K562 (cell line): ENCODE measurements at regions not wholly inside any gene's neighbourhood (a gene's known extent, or its start where the extent isn't known, plus 50 kb on each side); places are given as distances from the start of the nearest gene placed in this dataset.

Source experiments
- ATAC-seq: fragments of 200-7000 bp; cut with Tn5 transposase; 3 replicates; pipeline ENCODE4 v1.9.1; 2020; ENCODE audit warnings: moderate library complexity
- BruUV-seq: library from RNA; stranded (reverse); fragments of 400-500 nt; replicated peaks from 2 replicates; lab custom pipeline; 2021; lab: Mats Ljungman, UMichigan
- CTCF ChIA-PET: fragments of 300-600 bp; formaldehyde crosslinking; extraction: SDS; loops from one replicate; lab custom pipeline; 2021; ENCODE audit warnings: low intra/inter-chr PET ratio; lab: Yijun Ruan, JAX
- POLR2A ChIA-PET: fragments of 300-600, 350-650 bp; sonication (Branson Sonifier 250); formaldehyde crosslinking; extraction: SDS; loops from one replicate; lab custom pipeline; 2021; ENCODE audit warnings: antibody characterized with exemption, inconsistent platforms; lab: Yijun Ruan, JAX
- DNase-seq, 4 experiments: peaks; one replicate each; pipeline versions ENCODE4 v3.0.0 to v3.0.0-alpha.2; 2011 to 2018; ENCODE audit warnings: low spot score in 3 of 4, mixed read lengths in 3 of 4; ENCODE audit errors: extremely low read depth in 1 of 4
- FAIRE-seq: peaks from 2 replicates; lab custom pipeline; 2011; peaks lifted over from hg19 to GRCh38; lab: Jason Lieb, UNC
- H2AFZ ChIP-seq: 2 replicates; pipeline ENCODE4 v1.6.0; 2011; ENCODE audit warnings: low read depth, low read length, control low read depth, inconsistent platforms
- H3K27ac ChIP-seq: fragments of 200-600 bp; 3 replicates; pipeline ENCODE4 v1.8.0; 2011; ENCODE audit warnings: low read depth, mild to moderate bottlenecking, control low read depth, inconsistent platforms, low read length, moderate library complexity, mixed read lengths; ENCODE audit errors: extremely low read depth
- H3K27me3 ChIP-seq, 2 experiments: fragments of 300-600 bp in 1 of 2; 2 replicates in 1 of 2; 3 replicates in 1 of 2; pipeline versions ENCODE4 v1.6.0 to v1.8.0; 2011; ENCODE audit warnings: inconsistent platforms in 2 of 2, low read length in 2 of 2, mild to moderate bottlenecking in 1 of 2, mixed read lengths in 1 of 2, moderate library complexity in 1 of 2; ENCODE audit not compliant: control insufficient read depth in 2 of 2, insufficient read depth in 2 of 2
- H3K36me3 ChIP-seq: fragments of 300-600 bp; 3 replicates; pipeline ENCODE4 v1.8.0; 2011; ENCODE audit warnings: mild to moderate bottlenecking, low read length, inconsistent platforms; ENCODE audit not compliant: control insufficient read depth, insufficient read depth
- H3K4me1 ChIP-seq, 2 experiments: fragments of 200-600 bp in 1 of 2; replicated peaks in 1 of 2; 2 replicates in 1 of 2; 3 replicates in 1 of 2; pipeline versions ENCODE4 v1.5.1 to v1.8.0; 2011; ENCODE audit warnings: inconsistent platforms in 2 of 2, low read length in 2 of 2, mild to moderate bottlenecking in 1 of 2, mixed read lengths in 1 of 2, moderate library complexity in 1 of 2; ENCODE audit not compliant: control insufficient read depth in 2 of 2, insufficient read depth in 2 of 2
- H3K4me2 ChIP-seq: 2 replicates; pipeline ENCODE4 v1.6.1; 2011; ENCODE audit warnings: low read length, control low read depth, inconsistent platforms, mixed read lengths; ENCODE audit not compliant: insufficient read depth
- H3K4me3 ChIP-seq: fragments of 200-600 bp; sonication (generic), shearing (Covaris generic); 2 replicates; pipeline ENCODE4 v1.5.1; 2016; ENCODE audit warnings: control low read depth, inconsistent platforms
- H3K79me2 ChIP-seq: fragments of 200-600 bp; 3 replicates; pipeline ENCODE4 v1.8.0; 2011; ENCODE audit warnings: low read length, inconsistent platforms; ENCODE audit not compliant: control insufficient read depth, insufficient read depth
- H3K9ac ChIP-seq, 2 experiments: 2 replicates each; pipeline versions ENCODE4 v1.6.0 to v1.6.1; 2011; ENCODE audit warnings: low read depth in 2 of 2, low read length in 2 of 2, control low read depth in 1 of 2, inconsistent platforms in 1 of 2, mild to moderate bottlenecking in 1 of 2, mixed read lengths in 1 of 2; ENCODE audit not compliant: insufficient read depth in 1 of 2
- H3K9me1 ChIP-seq: one replicate; pipeline ENCODE4 v1.6.0; 2011; ENCODE audit warnings: inconsistent platforms, mild to moderate bottlenecking, low read length, moderate library complexity; ENCODE audit not compliant: control insufficient read depth, insufficient read depth
- H3K9me3 ChIP-seq: replicated peaks from 2 replicates; pipeline ENCODE4 v1.5.1; 2011; ENCODE audit warnings: low read depth, low read length, inconsistent platforms; ENCODE audit not compliant: control insufficient read depth, insufficient read depth
- H4K20me1 ChIP-seq: replicated peaks from 2 replicates; pipeline ENCODE4 v1.6.1; 2011; ENCODE audit warnings: low read length, inconsistent platforms, mixed read lengths; ENCODE audit not compliant: control insufficient read depth, insufficient read depth
- BCOR ChIP-seq: fragments of 450-650 bp; IDR thresholded peaks from 2 replicates; pipeline ENCODE4 v1.6.1; 2016
- BRD9 ChIP-seq: fragments of 450-650 bp; IDR thresholded peaks from 2 replicates; pipeline ENCODE4 v1.6.1; 2018; ENCODE audit warnings: low read depth; ENCODE audit not compliant: partially characterized antibody
- CHCHD3 ChIP-seq: fragments of 250-450 bp; sonication (Bioruptor Pico); IDR thresholded peaks from 2 replicates; pipeline ENCODE4 v2.1.2; 2022; ENCODE audit warnings: mild to moderate bottlenecking
- ETV5 ChIP-seq: sonication (generic); formaldehyde crosslinking; IDR thresholded peaks from 2 replicates; pipeline ENCODE4 v1.4.0; 2020; ENCODE audit warnings: low read depth, mild to moderate bottlenecking, missing genetic modification reagents
- GABPA ChIP-seq: fragments of 200-800 bp; sonication (Bioruptor generic); conservative IDR thresholded peaks from 2 replicates; pipeline ENCODE4 v1.6.1; 2016; ENCODE audit warnings: low read depth, missing genetic modification characterization, missing compliant biosample characterization
- JUNB ChIP-seq: fragments of 450-650 bp; formaldehyde crosslinking; conservative IDR thresholded peaks from 2 replicates; pipeline ENCODE4 v1.4.0; 2020; ENCODE audit warnings: mild to moderate bottlenecking
- JUND ChIP-seq, 2 experiments: IDR thresholded peaks; 2 replicates in 1 of 2; 3 replicates in 1 of 2; pipeline ENCODE4 v1.6.1; 2011; ENCODE audit warnings: borderline replicate concordance in 2 of 2, low read depth in 2 of 2, low read length in 2 of 2, improper control_type of control experiment in 1 of 2, missing biosample characterization in 1 of 2, missing genetic modification characterization in 1 of 2, missing genetic modification reagents in 1 of 2
- KDM1A ChIP-seq, 2 experiments: fragments of 450-650 bp; IDR thresholded peaks; 2 replicates each; pipeline ENCODE4 v1.6.1; 2016; ENCODE audit warnings: mild to moderate bottlenecking in 2 of 2
- MTA3 ChIP-seq: fragments of 450-650 bp; formaldehyde crosslinking; IDR thresholded peaks from 2 replicates; pipeline ENCODE4 v1.6.1; 2017; ENCODE audit warnings: mild to moderate bottlenecking, borderline replicate concordance
- NCOA4 ChIP-seq: fragments of 450-650 bp; IDR thresholded peaks from 2 replicates; pipeline ENCODE4 v1.6.1; 2018; ENCODE audit warnings: mild to moderate bottlenecking; ENCODE audit not compliant: partially characterized antibody
- PURB ChIP-seq: sonication (generic); formaldehyde crosslinking; IDR thresholded peaks from 2 replicates; pipeline ENCODE4 v1.9.0; 2021; ENCODE audit warnings: low read depth, mild to moderate bottlenecking, missing genetic modification reagents
- RBM39 ChIP-seq: fragments of 200-400 bp; formaldehyde crosslinking; optimal IDR thresholded peaks from 2 replicates; pipeline ENCODE3; 2018; ENCODE audit warnings: low read depth, low read length
- ZNF232 ChIP-seq: sonication (generic); formaldehyde crosslinking; IDR thresholded peaks from 2 replicates; pipeline ENCODE4 v1.8.0; 2022; ENCODE audit warnings: mild to moderate bottlenecking, missing genetic modification reagents
- ZNF274 ChIP-seq: IDR thresholded peaks from 2 replicates; pipeline ENCODE4 v1.6.1; 2011; ENCODE audit warnings: low read depth, mild to moderate bottlenecking, low read length, moderate library complexity, borderline replicate concordance
- ZNF589 ChIP-seq: fragments of 200-800 bp; sonication (Bioruptor generic); IDR thresholded peaks from 2 replicates; pipeline ENCODE4 v1.6.1; 2016; ENCODE audit warnings: low read depth, missing genetic modification characterization, missing compliant biosample characterization
- WGBS: fragments of 100-300 bp; shearing (Covaris generic); methylation state at CpG from one replicate; pipeline ENCODE4 v1.1.6; 2016; ENCODE audit warnings: low coverage, mixed read lengths; ENCODE audit not compliant: insufficient coverage; ENCODE audit errors: missing lambda C conversion rate; 5-methylcytosine and 5-hydroxymethylcytosine counted together
- in situ Hi-C: fragments of 300-500 bp; cut with MboI; formaldehyde crosslinking; loops from 4 replicates; pipeline ENCODE4 v1.15.0; 2018; ENCODE audit warnings: inconsistent platforms, mixed read lengths
- intact Hi-C: fragments of 100-400 bp; cut with micrococcal nuclease; formaldehyde crosslinking; loops from 2 replicates; pipeline ENCODE4 v1.14.2; 2022
- TF ChIP-seq, protein P1 (sequence below): fragments of 250-450 bp; sonication (Bioruptor Pico); IDR thresholded peaks from 2 replicates; pipeline ENCODE4 v1.5.0; 2021

DNA sequence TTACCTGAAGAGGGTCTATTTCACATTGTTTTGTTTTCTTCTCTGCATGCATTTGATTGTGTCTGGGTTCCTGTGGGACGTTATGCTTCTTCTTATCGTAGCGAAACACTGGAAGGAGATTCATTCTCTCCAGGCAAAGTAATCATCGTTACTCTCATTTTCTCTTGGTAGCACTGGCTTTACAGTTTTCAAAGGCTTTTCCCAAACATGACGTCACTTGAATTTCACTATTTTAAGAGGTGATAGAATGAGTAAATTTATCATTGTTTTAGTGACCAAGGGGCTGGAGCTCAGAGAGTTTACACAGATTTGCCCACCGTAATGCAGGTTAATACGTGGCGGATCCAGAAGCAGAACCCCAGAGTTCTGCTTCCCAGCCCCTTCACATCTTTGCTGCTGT is 391.4 kb downstream of the DCDC2C start:
- no peak for TF ChIP-seq MTA3
- no peak for TF ChIP-seq PURB
- no peak for TF ChIP-seq CHCHD3 (CRISPR knock-in tag)
- intact Hi-C loops: no loop called here
- DNase-seq (no peak), ATAC-seq (no peak), FAIRE-seq (no peak)
- ChIA-PET POLR2A (no interaction called here), CTCF (no interaction called here)
- Histone ChIP-seq H2AFZ (no peak overlapping the region), H3K27me3 (no peaks in the 10 kb centered on the region), H3K4me3 (no peak overlapping the region), H4K20me1 (no peaks in the 10 kb centered on the region), H3K4me2 (no peak overlapping the region), H3K79me2 (no peaks in the 10 kb centered on the region), H3K9me1 (no peaks in the 10 kb centered on the region), H3K9ac (no peak overlapping the region), H3K9me3 (no peaks in the 10 kb centered on the region), H3K27ac (no peak overlapping the region), H3K36me3 (no peaks in the 10 kb centered on the region), H3K4me1 (no peaks in the 10 kb centered on the region)
- no TSS peak for BruUV-seq
- in situ Hi-C loops: no loop called here
- WGBS: 3% methylated on average over 8 of the region's 8 CpGs

DNA sequence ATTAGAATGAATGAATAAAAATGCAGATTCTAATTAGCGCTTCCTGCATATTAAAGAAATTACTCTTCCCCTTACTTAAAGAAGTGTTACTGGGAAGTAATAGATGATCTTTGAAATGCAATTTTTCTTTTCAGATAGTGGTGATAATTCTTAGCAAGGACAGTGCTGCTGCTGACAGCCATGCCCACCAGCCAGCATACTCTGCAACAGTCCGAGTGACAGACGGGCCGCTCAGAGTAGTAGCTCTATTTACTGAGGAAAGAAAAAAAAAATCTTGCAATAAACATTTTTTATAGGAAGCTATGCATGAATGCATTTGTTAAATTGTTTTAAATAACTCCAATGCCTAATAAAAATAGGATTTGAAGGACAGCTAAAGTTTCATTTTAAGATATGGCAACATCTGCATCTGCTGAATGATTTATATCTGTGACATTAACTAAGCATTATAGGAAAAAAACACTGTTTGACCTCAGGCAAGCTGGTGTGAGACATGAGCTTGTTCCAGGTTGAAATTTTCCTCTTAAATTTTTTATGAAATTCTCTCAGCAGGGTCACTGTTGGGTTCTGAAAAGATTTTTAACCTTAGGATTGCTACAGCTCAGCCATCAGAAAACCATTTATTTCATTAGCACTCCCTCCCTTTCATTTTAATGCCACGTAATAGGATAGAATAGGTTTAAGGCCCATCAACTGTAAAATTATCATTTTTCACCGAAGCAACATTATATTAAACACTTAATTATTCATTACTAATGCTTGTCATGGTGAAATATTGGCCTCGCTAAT is 393.8 kb downstream of the DCDC2C start:
- no peak overlapping the region for H2AFZ ChIP-seq
- intact Hi-C loops: no loop called here
- H4K20me1 ChIP-seq: no peaks in the 10 kb centered on the region
- no TSS peak for BruUV-seq
- no peaks in the 10 kb centered on the region for H3K4me1 ChIP-seq
- no peak overlapping the region for H3K27ac ChIP-seq
- ChIA-PET POLR2A (no interaction called here), CTCF (no interaction called here)
- no peak overlapping the region for H3K9ac ChIP-seq
- in situ Hi-C loops: no loop called here
- no peak for FAIRE-seq
- no peaks in the 10 kb centered on the region for H3K9me1 ChIP-seq
- no peak for DNase-seq
- no peaks in the 10 kb centered on the region for H3K79me2 ChIP-seq
- H3K4me2 ChIP-seq: no peak overlapping the region
- no peak for ATAC-seq
- H3K36me3 ChIP-seq: no peaks in the 10 kb centered on the region
- no peaks in the 10 kb centered on the region for H3K27me3 ChIP-seq
- 4% methylated on average over 7 of the region's 7 CpGs for WGBS
- no peaks in the 10 kb centered on the region for H3K9me3 ChIP-seq
- H3K4me3 ChIP-seq: no peak overlapping the region
- TF ChIP-seq JUNB (CRISPR knock-in tag): no peak
- TF ChIP-seq KDM1A (IDR thresholded peaks at IDR 0.05): no peak
- no peak for TF ChIP-seq ETV5 (CRISPR knock-in tag)
- no peak for TF ChIP-seq RBM39
- no peak for TF ChIP-seq NCOA4
- no peak for TF ChIP-seq GABPA (tag)
- TF ChIP-seq BCOR: no peak
- no peak for TF ChIP-seq ZNF232
- TF ChIP-seq BRD9: no peak
- no peak for TF ChIP-seq ZNF589
- TF ChIP-seq ZNF274: no peak
- TF ChIP-seq, protein P1, sequence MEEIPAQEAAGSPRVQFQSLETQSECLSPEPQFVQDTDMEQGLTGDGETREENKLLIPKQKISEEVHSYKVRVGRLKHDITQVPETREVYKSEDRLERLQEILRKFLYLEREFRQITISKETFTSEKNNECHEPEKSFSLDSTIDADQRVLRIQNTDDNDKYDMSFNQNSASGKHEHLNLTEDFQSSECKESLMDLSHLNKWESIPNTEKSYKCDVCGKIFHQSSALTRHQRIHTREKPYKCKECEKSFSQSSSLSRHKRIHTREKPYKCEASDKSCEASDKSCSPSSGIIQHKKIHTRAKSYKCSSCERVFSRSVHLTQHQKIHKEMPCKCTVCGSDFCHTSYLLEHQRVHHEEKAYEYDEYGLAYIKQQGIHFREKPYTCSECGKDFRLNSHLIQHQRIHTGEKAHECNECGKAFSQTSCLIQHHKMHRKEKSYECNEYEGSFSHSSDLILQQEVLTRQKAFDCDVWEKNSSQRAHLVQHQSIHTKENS: no peak
- TF ChIP-seq JUND (IDR thresholded peaks at IDR 0.05; ENCODE audit: borderline replicate concordance, low read depth, low read length): no peak
- TF ChIP-seq JUND (tag; IDR thresholded peaks at IDR 0.05; ENCODE audit: borderline replicate concordance, low read depth, low read length): no peak
